ENCODE measurements at regions not wholly inside any gene's neighbourhood (a gene's known extent, or its start where the extent isn't known, plus 50 kb on each side); places are given as distances from the start of the nearest gene placed in this dataset.
"Not testable (repeated sequence)": the region's sequence is repeated elsewhere in the genome, so short reads cannot be mapped to it uniquely, and the experiment has no call there.

- DNase-seq (ENCODE audit: low read depth) = no peak
Observed at GRCh38 chr4:60345392-60345791, 854.7 kb upstream of the ADGRL3 start.

- no peak for DNase-seq (ENCODE audit: low read depth)
Observed at GRCh38 chr4:60359746-60360367, 840.3 kb upstream of the ADGRL3 start.

- no peak for DNase-seq (ENCODE audit: low read depth)
Observed at GRCh38 chr4:60365176-60365575, 835.0 kb upstream of the ADGRL3 start.

- DNase-seq (ENCODE audit: low read depth) = no peak
Observed at GRCh38 chr4:60366661-60367060, 833.5 kb upstream of the ADGRL3 start.

GRCh38 chr4:60368986-60369385, 831.1 kb upstream of the ADGRL3 start:
- DNase-seq (ENCODE audit: low read depth) = no peak

- no peak for DNase-seq (ENCODE audit: low read depth)
Observed at GRCh38 chr4:60378010-60378409, 822.1 kb upstream of the ADGRL3 start.

- no peak for DNase-seq (ENCODE audit: low read depth)
Observed at GRCh38 chr4:60384516-60384915, 815.6 kb upstream of the ADGRL3 start.

- no peak for DNase-seq (ENCODE audit: low read depth)
Observed at GRCh38 chr4:60389633-60390032, 810.5 kb upstream of the ADGRL3 start.

GRCh38 chr4:60396341-60397049, 803.6 kb upstream of the ADGRL3 start:
- no peak for DNase-seq (ENCODE audit: low read depth)

GRCh38 chr4:60400593-60400992, 799.5 kb upstream of the ADGRL3 start:
- no peak for DNase-seq (ENCODE audit: low read depth)

GRCh38 chr4:60404027-60404426, 796.1 kb upstream of the ADGRL3 start:
- DNase-seq (ENCODE audit: low read depth) = no peak

- no peak for DNase-seq (ENCODE audit: low read depth)
Observed at GRCh38 chr4:60422439-60422838, 777.7 kb upstream of the ADGRL3 start.

GRCh38 chr4:60423573-60424184, 776.4 kb upstream of the ADGRL3 start:
- DNase-seq (ENCODE audit: low read depth) = not testable (repeated sequence)

- DNase-seq (ENCODE audit: low read depth) = no peak
Observed at GRCh38 chr4:60432911-60433310, 767.2 kb upstream of the ADGRL3 start.

GRCh38 chr4:60443068-60443467, 757.1 kb upstream of the ADGRL3 start:
- DNase-seq (ENCODE audit: low read depth) = no peak

GRCh38 chr4:60443796-60444195, 756.3 kb upstream of the ADGRL3 start:
- DNase-seq (ENCODE audit: low read depth) = no peak

GRCh38 chr4:60450054-60450453, 750.1 kb upstream of the ADGRL3 start:
- DNase-seq (ENCODE audit: low read depth) = no peak

- DNase-seq (ENCODE audit: low read depth) = no peak
Observed at GRCh38 chr4:60452266-60452665, 747.9 kb upstream of the ADGRL3 start.

- DNase-seq (ENCODE audit: low read depth) = no peak
Observed at GRCh38 chr4:60455380-60455779, 744.7 kb upstream of the ADGRL3 start.

- no peak for DNase-seq (ENCODE audit: low read depth)
Observed at GRCh38 chr4:60461551-60461950, 738.6 kb upstream of the ADGRL3 start.

- DNase-seq (ENCODE audit: low read depth) = no peak
Observed at GRCh38 chr4:60463857-60464502, 736.1 kb upstream of the ADGRL3 start.

GRCh38 chr4:60482921-60483351, 717.2 kb upstream of the ADGRL3 start:
- no peak for DNase-seq (ENCODE audit: low read depth)

- no peak for DNase-seq (ENCODE audit: low read depth)
Observed at GRCh38 chr4:60485276-60485675, 714.9 kb upstream of the ADGRL3 start.
